ENCODE measurements at regions not wholly inside any gene's neighbourhood (a gene's known extent, or its start where the extent isn't known, plus 50 kb on each side); places are given as distances from the start of the nearest gene placed in this dataset.

- DNase-seq (ENCODE audit: insufficient read length, low spot score), result no peak
- no peak for TF ChIP-seq POLR2A (IDR thresholded peaks at IDR 0.05; ENCODE audit: low read depth, low read length)
- FAIRE-seq, result no peak
These were observed 56.7 kb upstream of the GUCA2B start for GRCh38 chr1:42096554-42096953.

GRCh38 chr1:42089246-42089645 is 64.0 kb upstream of the GUCA2B start:
- TF ChIP-seq POLR2A (IDR thresholded peaks at IDR 0.05; ENCODE audit: low read depth, low read length), result no peak
- no peak for FAIRE-seq
- no peak for DNase-seq (ENCODE audit: insufficient read length, low spot score)

GRCh38 chr1:42086146-42086545 is 67.1 kb upstream of the GUCA2B start:
- TF ChIP-seq POLR2A (IDR thresholded peaks at IDR 0.05; ENCODE audit: low read depth, low read length), result no peak
- no peak for FAIRE-seq
- no peak for DNase-seq (ENCODE audit: insufficient read length, low spot score)

GRCh38 chr1:42085596-42085995 is 67.6 kb upstream of the GUCA2B start:
- TF ChIP-seq POLR2A (IDR thresholded peaks at IDR 0.05; ENCODE audit: low read depth, low read length), result no peak
- DNase-seq (ENCODE audit: insufficient read length, low spot score) (no peak), FAIRE-seq (peak; percentile 50)

- DNase-seq (ENCODE audit: insufficient read length, low spot score), result no peak
- no peak for FAIRE-seq
- no peak for TF ChIP-seq POLR2A (IDR thresholded peaks at IDR 0.05; ENCODE audit: low read depth, low read length)
These were observed 71.7 kb upstream of the GUCA2B start for GRCh38 chr1:42081475-42081874.

DNA sequence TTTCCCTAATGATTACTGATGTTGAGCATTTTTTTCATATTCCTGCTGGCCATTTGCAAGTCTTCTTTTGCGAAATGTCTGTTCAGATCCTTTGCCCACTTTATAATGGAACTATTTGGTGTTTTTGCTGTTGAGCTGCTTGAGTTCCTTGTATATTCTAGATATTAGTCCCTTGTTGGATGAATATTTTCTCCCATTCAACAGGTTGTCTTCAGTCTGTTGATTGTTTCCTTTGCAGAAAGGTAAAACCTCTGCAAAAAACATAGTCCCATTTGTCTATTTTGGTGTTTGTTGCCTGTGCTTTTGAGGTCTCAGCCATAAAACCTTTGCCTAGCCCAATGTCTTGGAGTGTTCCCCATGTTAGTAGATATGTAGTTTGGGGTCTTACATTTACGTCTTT is 78.0 kb upstream of the GUCA2B start:
- no peak for DNase-seq (ENCODE audit: insufficient read length, low spot score)
- TF ChIP-seq POLR2A (IDR thresholded peaks at IDR 0.05; ENCODE audit: low read depth, low read length), result no peak
- no peak for FAIRE-seq

GRCh38 chr1:42070996-42071395 is 82.2 kb upstream of the GUCA2B start:
- no peak for DNase-seq (ENCODE audit: insufficient read length, low spot score)
- TF ChIP-seq POLR2A (IDR thresholded peaks at IDR 0.05; ENCODE audit: low read depth, low read length), result no peak
- FAIRE-seq, result no peak

DNA sequence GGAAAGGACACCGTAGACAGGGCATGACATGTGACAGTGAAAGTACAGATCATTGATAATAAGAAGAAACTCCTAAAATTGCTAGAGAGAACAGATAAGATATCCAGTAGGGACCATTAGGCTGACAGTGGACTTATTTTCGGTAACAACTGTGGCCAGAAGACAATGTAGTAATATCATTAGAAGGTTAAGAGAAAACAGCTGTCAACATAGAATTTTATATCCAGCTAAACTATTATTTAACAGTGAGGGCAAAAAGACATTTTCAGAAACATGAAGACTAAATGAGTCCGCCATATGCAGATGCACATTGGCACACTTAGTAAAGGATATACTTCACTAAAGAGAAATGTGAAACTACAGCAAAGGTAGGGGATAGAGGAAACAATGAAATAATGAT is 95.4 kb upstream of the GUCA2B start:
- DNase-seq (ENCODE audit: insufficient read length, low spot score) (no peak), FAIRE-seq (no peak)
- TF ChIP-seq POLR2A (IDR thresholded peaks at IDR 0.05; ENCODE audit: low read depth, low read length), result no peak

GRCh38 chr1:42056460-42056859 is 96.8 kb upstream of the GUCA2B start:
- DNase-seq (ENCODE audit: insufficient read length, low spot score) (no peak), FAIRE-seq (no peak)
- no peak for TF ChIP-seq POLR2A (IDR thresholded peaks at IDR 0.05; ENCODE audit: low read depth, low read length)

DNA sequence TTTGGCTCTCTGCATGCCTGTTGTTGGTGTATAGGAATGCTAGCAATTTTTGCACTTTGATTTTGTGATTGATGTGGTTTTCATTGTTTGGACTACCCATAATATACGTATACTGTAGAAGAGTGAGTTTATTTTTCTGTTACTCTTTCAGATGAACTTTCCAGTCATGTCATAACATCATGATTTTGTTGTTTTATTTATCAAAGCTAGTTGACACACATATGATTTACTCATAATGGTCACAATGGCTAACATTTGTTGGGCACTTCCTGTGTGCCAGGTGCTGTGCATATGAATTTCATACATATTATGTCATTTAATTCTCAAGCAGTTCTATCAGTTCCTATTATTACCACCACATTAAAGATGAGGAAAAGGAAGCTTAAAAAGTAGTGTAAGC is 98.1 kb upstream of the GUCA2B start:
- no peak for FAIRE-seq
- DNase-seq (ENCODE audit: insufficient read length, low spot score), result no peak
- no peak for TF ChIP-seq POLR2A (IDR thresholded peaks at IDR 0.05; ENCODE audit: low read depth, low read length)

DNA sequence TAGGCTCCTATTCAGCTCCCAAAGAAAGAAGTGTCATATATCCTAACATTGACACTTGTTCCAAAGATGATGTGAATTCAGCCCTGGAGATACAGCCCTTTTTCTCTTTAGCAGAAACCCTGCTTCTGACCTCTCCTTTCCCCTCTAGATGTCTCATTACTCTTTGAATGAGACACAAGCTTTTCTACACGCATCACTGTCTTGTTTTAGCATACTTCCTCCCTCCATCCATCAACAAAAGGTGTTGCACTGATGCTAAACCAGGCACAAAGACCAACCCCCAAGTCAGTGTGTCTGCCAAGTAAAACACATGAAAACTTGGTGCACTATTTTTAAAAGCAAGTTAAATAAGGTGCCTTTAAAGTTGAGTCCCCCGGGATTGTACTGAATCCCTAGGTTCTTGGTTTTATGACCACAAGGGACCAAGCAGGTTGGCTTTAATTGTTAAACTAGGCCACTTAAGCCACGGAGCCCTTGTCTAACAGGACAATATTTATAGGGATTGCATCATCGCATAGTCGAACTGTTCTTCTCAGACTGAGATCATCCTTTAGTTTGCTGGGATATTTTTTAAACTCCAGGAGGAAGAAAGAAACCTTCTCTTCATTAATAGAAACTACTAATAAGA is 101.0 kb upstream of the GUCA2B start:
- FAIRE-seq, result no peak
- TF ChIP-seq POLR2A (IDR thresholded peaks at IDR 0.05; ENCODE audit: low read depth, low read length), result no peak
- DNase-seq (ENCODE audit: insufficient read length, low spot score), result no peak

- no peak for FAIRE-seq
- TF ChIP-seq POLR2A (IDR thresholded peaks at IDR 0.05; ENCODE audit: low read depth, low read length), result no peak
- DNase-seq (ENCODE audit: insufficient read length, low spot score), result no peak
These were observed 105.7 kb upstream of the GUCA2B start for GRCh38 chr1:42047508-42047880.

GRCh38 chr1:42046761-42047507 is 106.3 kb upstream of the GUCA2B start:
- no peak for TF ChIP-seq POLR2A (IDR thresholded peaks at IDR 0.05; ENCODE audit: low read depth, low read length)
- DNase-seq (ENCODE audit: insufficient read length, low spot score) (no peak), FAIRE-seq (no peak)

DNA sequence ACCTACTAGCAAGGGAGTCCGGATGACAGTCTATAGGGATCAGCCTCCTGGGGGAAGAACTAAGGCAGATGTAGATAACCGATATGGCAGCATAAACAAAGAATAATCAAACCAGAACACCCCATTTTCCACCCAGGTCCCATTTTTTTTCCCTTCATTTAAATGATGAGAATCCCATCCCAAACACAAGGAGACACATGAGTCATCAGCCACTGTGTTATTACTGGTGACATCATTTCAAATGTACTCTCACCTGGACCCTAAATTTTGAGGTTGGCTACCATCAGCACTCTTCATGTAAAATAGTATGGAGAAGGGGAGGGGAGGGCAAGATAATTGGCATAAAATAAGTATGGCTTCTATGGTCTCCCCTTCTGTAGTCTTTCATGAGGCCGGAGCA is 108.9 kb upstream of the GUCA2B start:
- FAIRE-seq (no peak), DNase-seq (ENCODE audit: insufficient read length, low spot score) (no peak)
- TF ChIP-seq POLR2A (IDR thresholded peaks at IDR 0.05; ENCODE audit: low read depth, low read length), result no peak

- FAIRE-seq (no peak), DNase-seq (ENCODE audit: insufficient read length, low spot score) (no peak)
- no peak for TF ChIP-seq POLR2A (IDR thresholded peaks at IDR 0.05; ENCODE audit: low read depth, low read length)
These were observed 109.4 kb upstream of the GUCA2B start for GRCh38 chr1:42043811-42044210.

All from H54 (cell line).